GM19328 (cell line): ENCODE measurements at regions not wholly inside any gene's neighbourhood (a gene's known extent, or its start where the extent isn't known, plus 50 kb on each side); places are given as distances from the start of the nearest gene placed in this dataset.
A peak's percentile ranks its signal among the peaks of the same experiment; 100 is the strongest.

Experiments
- ATAC-seq: cut with Tn5 transposase; IDR thresholded peaks from one replicate; pipeline ENCODE4 v1.9.1; 2021; ENCODE audit warnings: mild to moderate bottlenecking, moderate library complexity; ENCODE audit not compliant: unreplicated experiment

DNA sequence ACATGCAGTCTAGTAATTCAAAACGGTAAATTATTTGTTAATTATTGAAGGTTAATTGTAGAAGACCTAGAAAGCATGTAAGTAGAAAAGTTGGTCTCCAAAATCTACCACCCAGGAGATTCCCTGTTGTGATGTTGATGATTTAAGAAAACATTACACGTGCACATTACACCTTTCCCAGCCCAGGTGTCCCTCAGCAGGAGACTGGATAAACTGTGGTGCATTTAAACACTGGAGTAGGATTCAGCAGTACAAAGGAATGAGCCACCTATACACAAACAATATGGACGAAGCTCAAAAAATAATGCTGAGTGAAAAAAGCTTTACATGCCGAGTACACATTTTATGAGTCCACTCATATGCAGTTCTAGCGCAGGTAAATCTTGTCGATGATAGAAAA is 109.0 kb upstream of the STARD3NL start:
- ATAC-seq, result no peak

DNA sequence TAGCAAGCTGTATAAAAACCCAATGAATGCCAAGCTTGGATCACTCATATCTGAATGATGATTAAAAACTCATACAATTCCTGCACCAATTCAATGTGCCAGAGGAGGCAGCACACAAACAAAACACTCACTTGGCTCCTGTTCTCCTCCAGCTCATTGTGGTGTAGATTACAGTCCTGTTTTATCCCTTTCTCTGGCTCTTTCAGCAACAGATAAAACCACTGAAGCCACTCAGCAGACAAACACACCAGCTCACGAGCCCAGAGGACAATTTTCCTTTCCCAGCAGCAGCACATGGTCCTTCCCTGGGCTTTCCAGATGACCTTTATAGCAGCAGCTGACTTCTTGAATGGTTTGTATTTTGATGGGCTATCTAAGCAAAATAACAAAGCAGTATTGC is 107.3 kb upstream of the STARD3NL start:
- no peak for ATAC-seq

DNA sequence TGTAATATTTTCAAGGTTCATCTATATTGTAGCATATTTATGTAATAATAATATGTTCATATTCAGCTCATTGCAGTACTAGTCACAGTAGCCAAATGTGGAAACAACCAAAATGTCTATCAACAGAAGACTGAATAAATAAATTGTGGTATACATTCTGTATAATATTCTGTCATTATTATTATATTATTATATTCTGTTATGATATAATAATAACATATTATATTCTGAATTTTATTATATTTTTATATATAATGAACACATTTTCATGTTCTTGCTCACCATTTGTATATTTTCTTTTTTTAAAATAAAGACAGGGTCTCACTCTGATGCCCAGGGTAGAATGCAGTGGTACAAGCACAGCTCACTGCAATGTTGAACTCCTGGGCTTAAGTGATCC is 91.2 kb upstream of the STARD3NL start:
- no peak for ATAC-seq

DNA sequence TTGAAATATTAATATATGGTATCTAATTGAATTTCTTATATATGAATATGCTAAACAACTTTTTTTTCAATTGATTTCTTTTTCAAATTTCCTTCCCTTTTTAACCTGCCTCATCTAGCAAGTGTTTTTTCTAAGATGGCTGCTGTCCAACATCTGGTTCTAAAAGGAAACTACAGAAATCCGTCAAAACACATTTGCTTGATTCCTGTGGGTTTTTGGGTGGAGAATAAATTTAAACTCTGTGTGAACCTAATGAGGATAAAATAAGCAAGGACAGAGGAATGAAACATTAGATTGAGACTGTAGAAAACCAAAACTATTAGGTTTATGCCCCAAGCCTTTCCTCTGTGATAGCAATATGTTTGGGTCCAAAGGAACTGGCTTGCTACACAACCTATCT is 75.5 kb upstream of the STARD3NL start:
- no peak for ATAC-seq

DNA sequence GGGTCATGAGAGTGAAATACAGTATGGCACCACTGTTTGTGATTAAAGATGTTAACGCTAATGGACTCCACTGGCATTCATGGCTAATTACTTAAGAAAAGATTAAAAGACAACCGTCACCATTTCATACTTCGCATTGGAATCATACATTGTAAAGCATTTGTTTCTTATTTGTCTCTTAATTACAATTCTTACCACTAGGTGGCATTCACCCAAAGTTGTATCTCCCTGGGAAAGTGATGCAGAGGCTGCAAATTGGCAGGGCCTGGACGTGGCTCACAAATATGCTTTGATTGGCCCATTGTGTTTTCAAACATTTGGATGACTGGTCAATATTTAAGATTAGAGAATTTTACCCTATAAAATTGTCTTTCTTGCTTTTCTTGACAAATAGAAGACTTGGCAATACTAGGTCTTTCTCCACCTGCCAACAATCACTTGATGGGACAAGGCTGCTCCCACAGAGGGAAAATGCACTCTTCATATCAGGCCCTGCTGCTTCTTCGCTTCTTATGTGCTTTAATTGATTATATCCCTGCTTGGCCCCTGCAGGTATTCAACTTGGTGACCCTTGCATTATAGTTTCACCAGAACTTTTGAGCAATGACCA is 72.1 kb upstream of the STARD3NL start:
- ATAC-seq, result no peak

DNA sequence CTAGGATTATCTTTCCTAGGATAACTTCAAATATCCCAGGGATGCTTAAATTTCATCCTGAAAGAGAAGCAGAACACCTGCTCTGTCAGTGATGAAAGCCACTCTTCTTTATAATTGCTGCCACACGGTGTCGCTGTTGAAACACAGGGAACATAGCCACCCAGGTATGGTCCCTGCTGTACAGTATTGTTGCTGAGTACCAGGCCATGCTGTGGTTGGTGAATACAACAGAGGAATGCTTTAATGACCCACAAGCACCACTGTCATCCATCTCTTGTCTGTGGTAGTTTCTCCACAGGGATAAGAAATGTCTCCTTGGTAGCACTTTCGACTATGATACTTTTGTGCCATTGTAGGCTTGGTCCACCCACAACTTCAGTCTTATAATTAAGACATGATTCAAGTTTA is 70.6 kb upstream of the STARD3NL start:
- peak; percentile 78 for ATAC-seq

DNA sequence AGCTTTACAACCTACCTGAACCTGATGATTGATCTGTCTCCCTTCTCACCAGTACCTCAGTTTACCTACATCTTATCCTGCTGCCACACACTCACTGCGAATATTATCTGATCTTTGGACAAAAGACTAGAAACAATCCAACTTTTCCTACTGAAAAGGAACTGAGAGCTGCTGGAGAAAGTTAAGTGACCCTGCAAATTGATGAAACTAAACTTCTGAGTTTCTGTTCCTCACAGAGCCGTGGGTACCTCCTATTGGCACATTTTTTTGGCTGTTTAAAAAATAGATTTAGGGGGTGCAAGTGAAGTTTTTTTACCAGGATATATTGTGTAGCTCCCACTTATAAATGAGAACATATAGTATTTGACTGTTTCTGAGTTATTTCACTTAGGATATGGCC is 66.0 kb upstream of the STARD3NL start:
- no peak for ATAC-seq

DNA sequence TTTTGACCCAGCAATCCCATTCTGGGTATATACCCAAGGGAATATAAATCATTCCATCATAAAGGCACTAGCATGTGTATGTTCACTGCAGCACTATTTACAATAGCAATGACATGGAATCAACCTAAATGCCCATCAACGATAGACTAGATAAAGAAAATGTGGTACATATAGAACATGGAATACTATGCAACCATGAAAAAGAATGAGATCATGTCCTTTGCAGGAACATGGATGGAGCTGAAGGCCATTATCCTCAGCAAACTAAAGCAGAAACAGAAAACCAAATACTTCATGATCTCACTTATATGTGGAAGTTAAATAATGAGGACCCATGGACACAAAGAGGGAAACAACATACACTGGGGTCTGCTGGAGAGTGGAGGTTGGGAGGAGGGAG is 58.0 kb upstream of the STARD3NL start:
- no peak for ATAC-seq

DNA sequence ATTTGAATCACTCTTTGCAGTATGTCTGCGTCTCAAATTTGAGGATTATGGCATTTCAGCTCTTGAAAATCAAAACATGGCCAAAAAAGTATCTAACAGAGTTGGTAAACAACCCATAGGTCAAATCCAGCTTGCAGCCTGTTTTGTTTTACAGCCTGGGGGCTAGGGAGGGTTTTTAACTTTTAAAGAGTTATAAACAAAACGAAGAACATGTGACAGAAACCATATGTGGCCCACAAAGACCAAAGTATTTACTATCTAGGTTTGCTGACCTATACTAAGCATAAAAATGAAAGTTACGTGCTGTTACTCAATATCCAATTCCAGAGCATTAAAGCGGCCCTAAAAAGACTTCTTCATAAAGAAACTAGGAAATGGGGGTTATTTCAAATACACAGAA is 55.5 kb upstream of the STARD3NL start:
- no peak for ATAC-seq

DNA sequence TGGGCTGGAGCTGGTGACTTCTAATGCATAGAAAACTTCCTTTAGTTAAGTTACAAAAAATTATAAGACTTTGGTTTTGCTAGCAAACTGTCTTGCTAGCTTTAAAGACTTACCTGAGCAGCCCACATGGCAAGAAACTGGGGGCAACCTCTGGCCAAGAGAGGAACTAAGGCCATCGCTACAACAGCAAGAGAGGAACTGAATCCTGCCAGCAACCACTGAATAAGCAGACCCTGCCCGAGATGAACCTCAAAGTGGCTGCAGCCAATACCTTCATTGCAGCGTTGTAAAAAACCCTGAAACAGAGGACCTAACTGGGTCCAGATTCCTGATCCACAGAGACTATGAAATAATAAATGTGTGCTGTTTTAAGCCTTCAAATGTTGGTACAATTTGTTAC is 54.6 kb upstream of the STARD3NL start:
- ATAC-seq, result no peak

DNA sequence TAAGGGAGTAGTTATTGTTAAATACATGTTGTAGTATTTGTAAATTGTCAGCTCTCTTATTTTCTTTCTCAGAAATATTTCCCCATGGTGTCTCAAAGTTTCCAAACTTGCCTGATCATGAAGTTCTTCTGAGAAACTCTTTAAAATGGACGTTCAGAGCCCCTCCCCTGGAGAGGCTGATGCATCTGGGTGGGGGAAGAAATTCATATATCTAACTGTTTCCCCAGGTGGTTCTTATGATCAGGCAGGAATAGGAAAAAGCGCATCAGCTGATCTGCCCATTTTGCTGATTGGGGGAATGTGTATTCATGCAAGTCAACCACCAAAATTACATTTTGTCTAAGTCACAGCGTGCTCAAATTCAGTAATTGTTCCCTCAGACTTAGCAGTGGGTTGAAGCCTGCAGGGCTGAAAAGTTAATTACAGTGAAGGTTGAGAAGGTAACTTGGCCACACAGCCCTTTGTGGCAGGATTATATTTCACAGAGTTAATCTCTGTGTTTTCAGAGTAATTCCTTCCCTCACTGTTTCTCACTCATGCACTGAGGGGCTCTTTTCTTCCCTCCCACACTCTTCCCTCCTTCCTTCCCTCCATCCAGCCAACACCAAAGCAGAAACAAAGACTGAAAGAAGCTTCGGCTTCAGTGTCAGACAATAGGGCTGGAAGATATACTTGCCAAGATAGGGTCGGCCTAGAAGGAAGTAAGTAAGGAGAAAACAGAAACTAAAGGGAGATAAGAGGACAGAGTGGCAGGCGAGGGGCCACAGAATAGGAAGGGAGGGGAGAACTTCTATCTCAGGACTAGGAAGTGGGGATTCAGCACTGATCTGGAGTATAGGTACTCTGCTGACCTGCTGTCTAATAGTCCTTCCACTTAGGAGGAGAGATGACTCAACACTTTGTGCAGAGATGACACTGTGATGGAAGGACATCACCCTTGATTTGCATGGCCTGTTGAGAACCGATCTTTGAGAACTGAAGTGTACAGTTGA is 50.5 kb upstream of the STARD3NL start:
- no peak for ATAC-seq
